RKO (cell line): ENCODE measurements at regions not wholly inside any gene's neighbourhood (a gene's known extent, or its start where the extent isn't known, plus 50 kb on each side); places are given as distances from the start of the nearest gene placed in this dataset.

Experiments
- DNase-seq: peaks from one replicate; pipeline ENCODE4 v3.0.0-alpha.2; 2016; ENCODE audit warnings: low spot score

GRCh38 chr6:40909811-40910210, 129.2 kb downstream of the UNC5CL start:
- DNase-seq: no peak

DNA sequence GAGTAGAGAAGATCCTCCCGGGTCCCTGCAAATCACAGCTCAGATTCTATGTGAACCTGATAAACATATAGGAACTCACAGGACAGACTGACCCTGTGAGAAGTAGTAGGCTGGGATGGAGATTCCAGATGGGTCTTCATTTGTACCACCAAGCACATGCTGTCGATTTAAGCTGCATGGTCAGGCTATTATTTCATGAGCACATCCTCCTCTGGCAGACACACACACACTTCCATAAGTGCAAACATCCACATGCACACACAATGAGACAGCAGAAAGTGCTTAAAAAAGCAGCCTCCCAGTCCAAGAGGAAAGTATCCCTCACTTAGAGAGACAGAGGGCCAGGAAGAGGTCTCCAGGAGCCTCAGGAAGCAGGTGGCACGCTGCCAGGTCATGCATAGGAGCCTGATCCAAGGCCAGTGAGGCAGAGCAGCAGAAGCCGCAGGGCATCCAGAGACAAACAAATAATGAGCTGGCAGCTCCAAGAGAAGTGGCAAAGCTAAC, 131.8 kb downstream of the UNC5CL start:
- DNase-seq: no peak

DNA sequence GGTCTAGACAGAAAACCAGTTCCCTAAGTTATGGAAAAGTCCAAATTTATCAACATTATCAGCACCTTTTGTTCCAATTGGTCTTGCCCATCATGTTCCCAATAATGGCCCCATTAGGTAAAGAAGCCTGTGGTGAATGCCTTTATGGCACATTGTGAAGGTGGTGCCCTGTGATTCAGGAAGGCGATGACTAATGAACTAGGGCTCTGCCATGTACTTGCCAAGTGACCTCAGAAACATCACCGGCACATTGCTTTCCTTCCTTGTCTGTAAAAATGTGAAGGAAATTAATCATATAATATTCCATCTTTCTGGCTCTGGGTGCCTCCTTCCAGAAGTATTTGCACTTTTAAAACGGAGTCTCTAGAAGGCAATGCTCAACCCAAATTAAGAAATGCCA, 132.3 kb downstream of the UNC5CL start:
- DNase-seq: peak; percentile 38

GRCh38 chr6:40904583-40905194, 134.3 kb downstream of the UNC5CL start:
- no peak for DNase-seq

DNA sequence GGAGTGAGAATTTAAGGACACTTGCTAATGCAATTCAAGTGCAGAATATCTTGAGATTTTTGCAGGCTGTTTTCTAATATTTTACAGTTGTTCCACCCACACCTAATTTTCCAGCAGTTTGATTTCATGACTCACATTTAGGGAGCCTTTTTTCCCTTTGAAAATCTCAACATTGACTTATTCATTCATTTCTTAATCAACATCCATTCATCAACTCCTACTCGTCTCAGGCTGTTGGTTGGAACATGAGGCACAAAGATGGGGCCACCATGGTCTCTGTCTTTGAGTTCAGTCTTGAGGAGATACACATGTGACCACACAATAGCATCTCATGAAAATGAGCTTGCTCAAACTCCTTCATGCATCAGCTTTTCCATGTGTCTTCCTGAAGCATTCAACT, 135.6 kb downstream of the UNC5CL start:
- no peak for DNase-seq

DNA sequence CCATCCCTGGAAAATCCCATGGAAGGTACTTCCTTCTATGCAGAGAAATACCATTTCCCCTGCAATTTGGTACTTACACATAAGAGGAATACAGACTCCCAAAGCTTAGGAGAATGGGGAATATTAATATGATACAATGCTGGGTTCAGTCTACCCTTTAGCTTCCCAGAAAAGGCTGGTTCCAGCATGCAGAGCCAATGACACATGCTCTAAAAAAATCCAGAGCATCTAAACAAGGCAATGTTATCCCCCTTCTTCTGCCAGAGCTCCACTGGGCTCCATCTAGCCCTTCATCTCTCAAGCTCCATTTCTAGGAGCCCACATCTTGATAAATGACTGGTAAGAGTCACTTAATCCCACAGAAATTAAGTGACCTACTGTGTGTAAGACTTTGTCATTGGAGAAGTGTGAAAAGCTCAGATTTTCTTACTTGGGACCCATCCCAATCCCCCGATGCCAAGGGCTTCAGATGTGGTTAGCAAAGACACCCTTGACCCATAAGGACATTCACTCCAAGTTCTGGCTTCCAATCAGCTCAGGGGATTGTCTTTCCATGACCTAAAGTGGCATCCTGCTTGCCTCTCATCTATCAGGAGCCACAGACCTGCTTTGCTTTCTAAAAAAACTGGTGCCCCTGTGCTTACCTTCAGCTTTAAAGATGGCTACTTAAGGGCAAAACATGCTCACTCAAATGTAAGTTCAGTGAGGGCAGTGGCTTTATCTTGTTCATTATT, 137.5 kb downstream of the UNC5CL start:
- no peak for DNase-seq

GRCh38 chr6:40900791-40901190, 138.2 kb downstream of the UNC5CL start:
- DNase-seq: no peak

DNA sequence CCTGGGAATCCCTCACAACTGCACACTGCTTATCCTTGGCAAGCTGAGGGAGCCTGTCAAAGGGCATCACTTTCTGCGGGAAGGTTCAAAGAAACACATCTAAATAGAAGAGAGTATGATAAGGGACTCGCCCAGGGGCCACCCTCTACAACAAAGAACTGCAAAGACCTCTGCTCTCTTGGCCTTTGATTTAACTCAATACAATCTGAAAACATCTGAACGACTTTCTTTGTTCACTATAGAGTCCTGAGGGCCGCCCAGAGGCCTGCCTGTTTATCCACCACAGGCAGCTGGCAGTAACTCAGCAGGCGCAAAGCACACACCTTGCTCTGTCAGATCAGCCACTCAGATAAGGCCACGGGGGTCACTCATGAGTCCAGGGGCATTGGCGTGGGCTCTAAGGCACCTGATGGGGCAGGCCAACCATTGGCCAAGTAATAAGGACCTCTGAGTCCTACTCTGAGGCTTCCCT, 139.3 kb downstream of the UNC5CL start:
- DNase-seq: no peak

GRCh38 chr6:40898073-40898472, 140.9 kb downstream of the UNC5CL start:
- DNase-seq: no peak

DNA sequence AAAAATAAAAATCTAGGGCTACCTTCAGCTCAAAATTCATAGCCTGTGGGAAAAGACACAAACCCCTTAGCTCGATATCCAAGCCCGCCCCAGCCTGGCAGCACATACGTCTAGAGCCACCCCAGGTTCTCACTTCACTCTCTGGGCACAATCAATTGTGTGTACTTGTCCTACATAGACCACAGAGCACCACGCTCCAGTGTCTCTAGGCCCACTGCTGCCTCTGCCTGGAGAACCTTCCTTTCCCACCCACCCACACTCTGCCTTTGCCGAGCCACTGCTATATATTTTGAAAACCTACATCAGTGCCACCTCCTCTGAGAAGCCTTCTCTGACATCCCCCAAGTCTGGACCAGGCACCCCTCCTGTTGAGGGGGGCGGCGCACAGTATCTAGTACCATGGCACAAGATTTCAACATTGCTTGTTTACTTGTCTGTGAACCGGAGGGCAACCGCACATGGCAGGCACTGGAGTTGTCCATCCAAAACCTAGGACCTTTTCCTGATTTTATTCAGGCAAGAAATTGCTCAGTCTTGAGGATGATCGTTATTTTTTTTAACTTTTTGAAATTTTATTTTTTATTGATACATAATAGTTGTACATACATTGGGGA, 141.5 kb downstream of the UNC5CL start:
- DNase-seq: no peak

- no peak for DNase-seq
Observed at GRCh38 chr6:40896696-40897095, 142.3 kb downstream of the UNC5CL start.

DNA sequence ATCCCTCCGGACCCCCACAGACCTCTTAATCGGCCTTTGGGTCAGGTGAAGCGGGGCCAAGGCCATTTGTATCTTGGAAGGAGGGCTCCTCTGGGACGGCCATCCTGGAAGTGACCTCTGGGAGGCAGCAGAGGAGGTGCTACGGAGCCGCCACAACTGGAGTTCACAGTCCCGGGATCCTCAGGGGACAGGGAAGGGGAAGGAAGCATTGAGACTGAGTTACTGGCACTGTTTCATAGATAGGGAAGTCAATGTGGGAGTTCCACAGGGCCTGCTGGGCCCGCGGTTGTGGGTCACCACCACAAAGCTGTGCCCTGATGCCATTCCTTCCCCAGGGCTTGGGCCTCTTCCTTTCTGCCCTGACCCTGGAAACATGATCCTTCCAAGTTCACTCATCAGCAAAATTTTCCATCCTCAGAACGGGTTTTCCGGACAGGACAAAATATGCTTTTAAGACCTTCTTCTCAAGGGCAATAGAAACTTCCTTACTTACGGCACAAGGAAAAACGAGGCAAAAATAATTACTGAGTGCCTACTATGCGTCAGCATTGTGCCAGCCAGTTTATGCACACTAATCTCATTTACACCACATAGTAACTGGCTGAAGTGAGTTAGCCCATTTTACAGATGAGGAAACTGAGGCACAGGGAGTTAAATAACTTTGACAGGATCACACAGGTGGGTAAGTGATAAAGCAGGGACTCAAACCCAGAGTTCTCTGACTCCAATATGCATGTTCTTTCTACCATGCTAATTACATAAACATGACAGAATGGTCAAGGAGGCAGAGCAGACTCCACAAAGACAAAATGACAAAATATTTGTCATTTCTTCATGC, 143.8 kb downstream of the UNC5CL start:
- peak; percentile 5 for DNase-seq

DNA sequence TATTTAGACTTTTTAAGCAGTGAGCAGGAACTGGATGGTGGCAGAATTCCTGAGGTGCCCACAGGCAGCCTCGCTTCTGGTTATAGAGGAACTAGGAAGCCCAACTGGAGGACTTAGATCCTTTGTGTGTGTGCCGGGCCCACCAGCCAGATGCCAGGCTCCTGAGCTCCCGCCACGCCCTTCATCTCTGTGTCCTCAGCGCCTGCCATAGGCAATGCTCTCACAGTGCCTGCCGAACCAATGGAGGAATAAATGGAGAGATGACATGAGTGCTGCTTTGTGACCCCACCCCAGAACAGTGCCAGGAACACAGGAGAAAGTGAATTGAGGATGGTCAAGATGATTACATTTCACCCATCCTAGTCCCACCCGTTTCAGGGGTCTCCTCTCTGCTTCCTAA, 146.0 kb downstream of the UNC5CL start:
- DNase-seq: no peak

- no peak for DNase-seq
Observed at GRCh38 chr6:40892223-40892622, 146.8 kb downstream of the UNC5CL start.

- no peak for DNase-seq
Observed at GRCh38 chr6:40891686-40892085, 147.3 kb downstream of the UNC5CL start.

- DNase-seq: no peak
Observed at GRCh38 chr6:40891131-40891530, 147.9 kb downstream of the UNC5CL start.

- no peak for DNase-seq
Observed at GRCh38 chr6:40889137-40889832, 149.7 kb downstream of the UNC5CL start.

GRCh38 chr6:40888456-40888990, 150.5 kb downstream of the UNC5CL start:
- DNase-seq: no peak

- no peak for DNase-seq
Observed at GRCh38 chr6:40887792-40888340, 151.2 kb downstream of the UNC5CL start.

DNA sequence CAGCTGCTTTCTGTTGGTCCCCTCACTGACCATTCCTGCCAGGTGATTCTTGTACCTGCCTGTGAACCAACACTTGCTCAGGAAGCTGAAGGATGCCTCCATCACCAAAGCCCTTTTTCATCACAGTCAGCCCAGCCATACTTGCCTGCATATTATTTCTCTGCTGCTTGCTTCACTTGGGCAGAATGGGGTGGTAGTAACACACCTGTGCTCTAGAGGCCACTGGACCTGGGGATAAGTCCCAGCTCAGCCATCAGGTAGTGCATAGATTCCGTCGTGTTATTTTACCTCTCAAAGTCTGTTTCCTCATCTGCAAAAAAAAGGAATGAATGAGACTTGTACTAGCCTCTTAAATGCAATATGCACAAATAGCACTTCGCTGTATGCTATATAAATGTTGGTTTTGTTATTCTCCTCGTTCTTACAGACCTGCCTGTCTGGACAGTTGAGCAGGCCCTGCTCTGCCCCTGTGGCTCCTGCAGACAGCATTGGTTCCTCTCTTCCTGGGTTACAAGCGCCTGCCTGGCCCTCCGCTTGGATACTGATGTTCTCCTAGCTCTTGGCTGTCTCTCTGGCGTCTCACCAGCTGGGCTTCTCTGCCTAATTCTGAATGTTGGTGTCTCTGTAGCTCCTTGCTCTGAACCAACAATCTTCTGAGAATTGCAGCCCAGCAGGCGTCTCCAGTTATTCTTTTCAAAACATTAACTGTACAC, 151.8 kb downstream of the UNC5CL start:
- DNase-seq: no peak
